ENCODE measurements at regions not wholly inside any gene's neighbourhood (a gene's known extent, or its start where the extent isn't known, plus 50 kb on each side); places are given as distances from the start of the nearest gene placed in this dataset.

GRCh38 chr4:63049726-63050125 is 1359.5 kb downstream of the TECRL start:
- no peak overlapping the region for H3K4ac ChIP-seq (ENCODE audit: low read depth, low read length)
- POLR2A ChIA-PET (ENCODE audit: unreplicated experiment), result no interaction called here
- H4K5ac ChIP-seq (ENCODE audit: low read depth, low read length), result no peak overlapping the region
- H3K79me1 ChIP-seq (ENCODE audit: low read depth in 1 of 2, low read length in 2 of 2), result no peaks in the 10 kb centered on the region
- H3K23ac ChIP-seq (ENCODE audit: low read depth, low read length), result no peak overlapping the region
- ATAC-seq (ENCODE audit: low read depth) (no peak), DNase-seq (no peak)
- no peak overlapping the region for H2AK9ac ChIP-seq (replicated peaks; ENCODE audit: low read depth, low read length, poor library complexity)
- no peaks in the 10 kb centered on the region for H3K36me3 ChIP-seq (ENCODE audit: control insufficient read depth, insufficient read depth, low read length)
- H2BK20ac ChIP-seq (ENCODE audit: low read depth, low read length), result no peak overlapping the region
- H4K8ac ChIP-seq (ENCODE audit: low read depth in 2 of 2, low read length in 2 of 2), result no peak overlapping the region
- intact Hi-C loops (cut with micrococcal nuclease), result no loop called here
- H3K27ac ChIP-seq (ENCODE audit: insufficient read depth, low read length), result no peak overlapping the region
- no peak overlapping the region for H3K4me2 ChIP-seq (ENCODE audit: low read depth, low read length)
- dilution Hi-C loops (cut with HindIII; ENCODE audit: low sequenced_read_pairs, unreplicated experiment), result no loop called here
- H2AK5ac ChIP-seq (ENCODE audit: low read depth, low read length), result no peak overlapping the region
- no peak overlapping the region for H3K4me3 ChIP-seq (ENCODE audit: insufficient read depth, low read depth, low read length)
- H2AFZ ChIP-seq (replicated peaks; ENCODE audit: low read length, poor library complexity), result no peak overlapping the region
- no peaks in the 10 kb centered on the region for H4K20me1 ChIP-seq (ENCODE audit: insufficient read depth, low read length)
- in situ Hi-C loops (cut with MboI; ENCODE audit: low sequenced_read_pairs), result no loop called here
- peaks cover 8% of the 10 kb centered on the region; the same call in 1 of the 2 replicates for H3K9me3 ChIP-seq (ENCODE audit: control insufficient read depth, insufficient read depth, low read length)
- no peak overlapping the region for H3K56ac ChIP-seq (ENCODE audit: extremely low read depth, insufficient read depth, low read length)
- no peak overlapping the region for H3K14ac ChIP-seq (replicated peaks; ENCODE audit: low read depth, low read length)
- H3K18ac ChIP-seq (ENCODE audit: low read depth, low read length), result no peak overlapping the region
- H4K91ac ChIP-seq (ENCODE audit: insufficient read depth, low read depth, low read length), result no peak overlapping the region
- no peaks in the 10 kb centered on the region for H3K4me1 ChIP-seq (ENCODE audit: control insufficient read depth, insufficient read depth, low read length)
- no CpG with 5 or more reads among the region's 1 CpG for WGBS, 2 experiments (ENCODE audit: extremely low coverage in 2 of 2, insufficient read length in 1 of 2)
- H3K27me3 ChIP-seq (ENCODE audit: control insufficient read depth, insufficient read depth, low read length), result no peaks in the 10 kb centered on the region
- no peak overlapping the region for H2BK120ac ChIP-seq (ENCODE audit: low read depth, low read length)
- no peak overlapping the region for H2BK5ac ChIP-seq (ENCODE audit: low read depth, low read length, poor library complexity, severe bottlenecking)
- no peak overlapping the region for H2BK15ac ChIP-seq (ENCODE audit: low read depth, low read length)
- CTCF ChIA-PET, result no interaction called here
- no peak for TF ChIP-seq CTCF (conservative IDR thresholded peaks at IDR 0.05; ENCODE audit: low read depth, low read length)
- no peak for TF ChIP-seq MXI1 (IDR thresholded peaks at IDR 0.05; ENCODE audit: borderline replicate concordance, low read depth, low read length)
- TF ChIP-seq RFX5 (IDR thresholded peaks at IDR 0.05; ENCODE audit: low read depth, low read length), result no peak
- TF ChIP-seq SMC3 (IDR thresholded peaks at IDR 0.05; ENCODE audit: low read depth, low read length), result no peak
- no peak for TF ChIP-seq CEBPB (IDR thresholded peaks at IDR 0.05; ENCODE audit: low read depth, low read length)
- no peak for TF ChIP-seq FOS (IDR thresholded peaks at IDR 0.05; ENCODE audit: low read depth, low read length)
- TF ChIP-seq USF2 (IDR thresholded peaks at IDR 0.05; ENCODE audit: low read depth, low read length), result no peak
- TF ChIP-seq POLR2A (IDR thresholded peaks at IDR 0.05; ENCODE audit: low read depth, low read length), result no peak
- no peak for TF ChIP-seq RCOR1 (IDR thresholded peaks at IDR 0.05; ENCODE audit: insufficient replicate concordance, low read length)
- no peak for TF ChIP-seq MAFK (IDR thresholded peaks at IDR 0.05; ENCODE audit: low read depth, low read length)
- TF ChIP-seq CHD1 (IDR thresholded peaks at IDR 0.05; ENCODE audit: low read depth, low read length), result no peak
- no peak for TF ChIP-seq NFE2L2 (IDR thresholded peaks at IDR 0.05; ENCODE audit: low read depth, low read length)
- TF ChIP-seq ELK1 (IDR thresholded peaks at IDR 0.05; ENCODE audit: borderline replicate concordance, low read depth, low read length), result no peak
- TF ChIP-seq RAD21 (IDR thresholded peaks at IDR 0.05; ENCODE audit: low read length), result no peak
- TF ChIP-seq BHLHE40 (IDR thresholded peaks at IDR 0.05; ENCODE audit: low read depth, low read length), result no peak
- no peak for TF ChIP-seq MAZ (IDR thresholded peaks at IDR 0.05; ENCODE audit: borderline replicate concordance, low read depth, low read length)
- H3K9ac ChIP-seq (ENCODE audit: low read depth, low read length), result no peak overlapping the region
- no peaks in the 10 kb centered on the region for H3K9me1 ChIP-seq (ENCODE audit: insufficient read depth, low read length)
- BruUV-seq (replicated peaks), result no TSS peak

Measured in IMR-90 (cell line).